ENCODE measurements at regions not wholly inside any gene's neighbourhood (a gene's known extent, or its start where the extent isn't known, plus 50 kb on each side); places are given as distances from the start of the nearest gene placed in this dataset.

GRCh38 chrX:51024106-51024696, 113.7 kb downstream of the BMP15 start:
- in situ Hi-C loops (cut with MboI) (no loop called here), intact Hi-C loops (cut with micrococcal nuclease; ENCODE audit: unreplicated experiment) (no loop called here)
- ChIA-PET CTCF (interaction anchor here (0.8 kb wide), 1 partner anchor 329 kb away, joined by 3 read pairs; no protein-coding TSS in a partner anchor), RAD21 (ENCODE audit: unreplicated experiment) (no interaction called here), POLR2A (no interaction called here), SMC1A (ENCODE audit: uncharacterized antibody, unreplicated experiment) (no interaction called here)
- Histone ChIP-seq H3K4me3 (no peak overlapping the region), H3K27me3 (replicated peaks in 1 of 2; ENCODE audit: control insufficient read depth in 2 of 2, insufficient read depth in 2 of 2, low read length in 1 of 2) (no peaks in the 10 kb centered on the region), H3K79me2 (ENCODE audit: control insufficient read depth, insufficient read depth, low read length) (no peaks in the 10 kb centered on the region), H3K9me3 (replicated peaks; ENCODE audit: control insufficient read depth, insufficient read depth, low read length) (no peaks in the 10 kb centered on the region; the same call in 2 of the 3 replicates), H3K4me1 (ENCODE audit: control insufficient read depth, insufficient read depth, low read length) (no peaks in the 10 kb centered on the region), H4K20me1 (ENCODE audit: control insufficient read depth, insufficient read depth) (no peaks in the 10 kb centered on the region), H3K4me2 (ENCODE audit: control insufficient read depth, insufficient read depth) (no peak overlapping the region), H3K9ac (ENCODE audit: control insufficient read depth, insufficient read depth, low read length) (no peak overlapping the region), H2AFZ (ENCODE audit: control insufficient read depth, low read depth, low read length) (no peak overlapping the region), H3K36me3 (ENCODE audit: control insufficient read depth in 2 of 2, insufficient read depth in 2 of 2, low read length in 1 of 2) (no peaks in the 10 kb centered on the region), H3K27ac (ENCODE audit: control insufficient read depth, insufficient read depth) (no peak overlapping the region)
- DNase-seq (ENCODE audit: low read depth, low spot score) (no peak), ATAC-seq (peak; percentile 82), FAIRE-seq (no peak)
- BruUV-seq (replicated peaks), result no TSS peak
- WGBS (ENCODE audit: insufficient coverage, insufficient replicate concordance, low lambda C conversion rate, missing lambda C conversion rate), result 16% methylated on average over 5 of the region's 5 CpGs
- TF ChIP-seq BMI1 (IDR thresholded peaks at IDR 0.05; ENCODE audit: borderline replicate concordance), result no peak
- no peak for TF ChIP-seq KAT2A (conservative IDR thresholded peaks at IDR 0.05; ENCODE audit: control insufficient read depth, low read depth, low read length)
- TF ChIP-seq POU2F2 (IDR thresholded peaks at IDR 0.05; ENCODE audit: borderline replicate concordance, low read depth, low read length), result peak; percentile 79; the same call in 2 of the 3 replicates
- TF ChIP-seq, protein P1, sequence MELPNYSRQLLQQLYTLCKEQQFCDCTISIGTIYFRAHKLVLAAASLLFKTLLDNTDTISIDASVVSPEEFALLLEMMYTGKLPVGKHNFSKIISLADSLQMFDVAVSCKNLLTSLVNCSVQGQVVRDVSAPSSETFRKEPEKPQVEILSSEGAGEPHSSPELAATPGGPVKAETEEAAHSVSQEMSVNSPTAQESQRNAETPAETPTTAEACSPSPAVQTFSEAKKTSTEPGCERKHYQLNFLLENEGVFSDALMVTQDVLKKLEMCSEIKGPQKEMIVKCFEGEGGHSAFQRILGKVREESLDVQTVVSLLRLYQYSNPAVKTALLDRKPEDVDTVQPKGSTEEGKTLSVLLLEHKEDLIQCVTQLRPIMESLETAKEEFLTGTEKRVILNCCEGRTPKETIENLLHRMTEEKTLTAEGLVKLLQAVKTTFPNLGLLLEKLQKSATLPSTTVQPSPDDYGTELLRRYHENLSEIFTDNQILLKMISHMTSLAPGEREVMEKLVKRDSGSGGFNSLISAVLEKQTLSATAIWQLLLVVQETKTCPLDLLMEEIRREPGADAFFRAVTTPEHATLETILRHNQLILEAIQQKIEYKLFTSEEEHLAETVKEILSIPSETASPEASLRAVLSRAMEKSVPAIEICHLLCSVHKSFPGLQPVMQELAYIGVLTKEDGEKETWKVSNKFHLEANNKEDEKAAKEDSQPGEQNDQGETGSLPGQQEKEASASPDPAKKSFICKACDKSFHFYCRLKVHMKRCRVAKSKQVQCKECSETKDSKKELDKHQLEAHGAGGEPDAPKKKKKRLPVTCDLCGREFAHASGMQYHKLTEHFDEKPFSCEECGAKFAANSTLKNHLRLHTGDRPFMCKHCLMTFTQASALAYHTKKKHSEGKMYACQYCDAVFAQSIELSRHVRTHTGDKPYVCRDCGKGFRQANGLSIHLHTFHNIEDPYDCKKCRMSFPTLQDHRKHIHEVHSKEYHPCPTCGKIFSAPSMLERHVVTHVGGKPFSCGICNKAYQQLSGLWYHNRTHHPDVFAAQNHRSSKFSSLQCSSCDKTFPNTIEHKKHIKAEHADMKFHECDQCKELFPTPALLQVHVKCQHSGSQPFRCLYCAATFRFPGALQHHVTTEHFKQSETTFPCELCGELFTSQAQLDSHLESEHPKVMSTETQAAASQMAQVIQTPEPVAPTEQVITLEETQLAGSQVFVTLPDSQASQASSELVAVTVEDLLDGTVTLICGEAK (IDR thresholded peaks at IDR 0.05; ENCODE audit: borderline replicate concordance), result 0 out of 2 replicates have a peak, but pooled peaks have one; percentile 34
- TF ChIP-seq NR2C1 (IDR thresholded peaks at IDR 0.05), result no peak
- TF ChIP-seq, protein P2, sequence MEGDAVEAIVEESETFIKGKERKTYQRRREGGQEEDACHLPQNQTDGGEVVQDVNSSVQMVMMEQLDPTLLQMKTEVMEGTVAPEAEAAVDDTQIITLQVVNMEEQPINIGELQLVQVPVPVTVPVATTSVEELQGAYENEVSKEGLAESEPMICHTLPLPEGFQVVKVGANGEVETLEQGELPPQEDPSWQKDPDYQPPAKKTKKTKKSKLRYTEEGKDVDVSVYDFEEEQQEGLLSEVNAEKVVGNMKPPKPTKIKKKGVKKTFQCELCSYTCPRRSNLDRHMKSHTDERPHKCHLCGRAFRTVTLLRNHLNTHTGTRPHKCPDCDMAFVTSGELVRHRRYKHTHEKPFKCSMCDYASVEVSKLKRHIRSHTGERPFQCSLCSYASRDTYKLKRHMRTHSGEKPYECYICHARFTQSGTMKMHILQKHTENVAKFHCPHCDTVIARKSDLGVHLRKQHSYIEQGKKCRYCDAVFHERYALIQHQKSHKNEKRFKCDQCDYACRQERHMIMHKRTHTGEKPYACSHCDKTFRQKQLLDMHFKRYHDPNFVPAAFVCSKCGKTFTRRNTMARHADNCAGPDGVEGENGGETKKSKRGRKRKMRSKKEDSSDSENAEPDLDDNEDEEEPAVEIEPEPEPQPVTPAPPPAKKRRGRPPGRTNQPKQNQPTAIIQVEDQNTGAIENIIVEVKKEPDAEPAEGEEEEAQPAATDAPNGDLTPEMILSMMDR (IDR thresholded peaks at IDR 0.05 in 2 of 3, conservative IDR thresholded peaks at IDR 0.05 in 1 of 3; ENCODE audit: control insufficient read depth in 2 of 3, extremely low read depth in 1 of 3, insufficient read depth in 1 of 3, low read depth in 3 of 3, low read length in 3 of 3), result no peak
- no peak for TF ChIP-seq ZNF217 (IDR thresholded peaks at IDR 0.05)
- no peak for TF ChIP-seq EZH2 (IDR thresholded peaks at IDR 0.05; ENCODE audit: borderline replicate concordance, control insufficient read depth, low read depth, low read length)
- TF ChIP-seq EP300 (IDR thresholded peaks at IDR 0.05; ENCODE audit: borderline replicate concordance in 1 of 2, control insufficient read depth in 1 of 2, low read depth in 2 of 2, low read length in 2 of 2), result no peak
- TF ChIP-seq ZZZ3 (IDR thresholded peaks at IDR 0.05; ENCODE audit: control insufficient read depth, insufficient read length, low read depth), result no peak
- no peak for TF ChIP-seq TBL1XR1 (IDR thresholded peaks at IDR 0.05; ENCODE audit: low read depth, low read length)

Data from GM12878 (cell line).